HEK293 (cell line): ENCODE measurements at regions not wholly inside any gene's neighbourhood (a gene's known extent, or its start where the extent isn't known, plus 50 kb on each side); places are given as distances from the start of the nearest gene placed in this dataset.

ENCODE experiments used
- CTCF ChIA-PET: fragments of 350-600 bp; formaldehyde crosslinking; extraction: SDS; loops from one replicate; lab custom pipeline; 2021; ENCODE audit warnings: antibody characterized with exemption; lab: Yijun Ruan, JAX
- POLR2A ChIA-PET: fragments of 300-600 bp; formaldehyde crosslinking; extraction: SDS; loops from one replicate; lab custom pipeline; 2020; ENCODE audit warnings: antibody characterized with exemption, inconsistent platforms; lab: Yijun Ruan, JAX
- H3K27ac ChIP-seq: fragments of 200-500 bp; sonication (Bioruptor generic); 2 replicates; pipeline ENCODE4 v1.5.1; 2014; ENCODE audit warnings: low read depth, low read length, control low read depth, inconsistent platforms; ENCODE audit errors: extremely low read depth
- H3K36me3 ChIP-seq, 2 experiments: fragments of 200-500 bp in 1 of 2; sonication (Bioruptor generic) in 1 of 2; 1 replicate in 1 of 2; 2 replicates in 1 of 2; pipeline ENCODE4 v1.5.1; 2014 to 2017; ENCODE audit warnings: inconsistent platforms in 2 of 2, low read length in 2 of 2; ENCODE audit not compliant: control insufficient read depth in 2 of 2, insufficient read depth in 1 of 2
- H3K4me1 ChIP-seq: fragments of 200-500 bp; sonication (Bioruptor generic); 2 replicates; pipeline ENCODE4 v1.5.1; 2014; ENCODE audit warnings: mild to moderate bottlenecking, low read length, inconsistent platforms; ENCODE audit not compliant: control insufficient read depth, insufficient read depth
- H3K4me3 ChIP-seq: 2 replicates; pipeline ENCODE4 v1.5.1; 2011; ENCODE audit warnings: low read depth, mild to moderate bottlenecking, control low read depth, low read length, moderate library complexity
- H3K9me3 ChIP-seq: fragments of 200-500 bp; sonication (Bioruptor generic); 2 replicates; pipeline ENCODE4 v1.5.1; 2014; ENCODE audit warnings: low read depth, low read length, inconsistent platforms; ENCODE audit not compliant: control insufficient read depth, insufficient read depth
- EGR2 ChIP-seq: fragments of 450-650 bp; formaldehyde crosslinking; IDR thresholded peaks from 2 replicates; pipeline ENCODE4 v1.5.1; 2016; ENCODE audit warnings: low read depth, missing biosample characterization, missing genetic modification characterization
- MEIS1 ChIP-seq: sonication (generic); formaldehyde crosslinking; IDR thresholded peaks from 2 replicates; pipeline ENCODE4 v1.8.1; 2022; ENCODE audit warnings: missing genetic modification reagents, mild to moderate bottlenecking, borderline replicate concordance
- OSR2 ChIP-seq: fragments of 450-650 bp; formaldehyde crosslinking; IDR thresholded peaks from 2 replicates; pipeline ENCODE4 v1.5.1; 2016; ENCODE audit warnings: missing biosample characterization, missing genetic modification characterization
- OVOL3 ChIP-seq: fragments of 450-650 bp; formaldehyde crosslinking; IDR thresholded peaks from 2 replicates; pipeline ENCODE4 v1.5.1; 2016; ENCODE audit warnings: missing biosample characterization, missing genetic modification characterization
- WT1 ChIP-seq: fragments of 450-650 bp; formaldehyde crosslinking; IDR thresholded peaks from 2 replicates; pipeline ENCODE4 v1.5.1; 2016; ENCODE audit warnings: missing biosample characterization, missing genetic modification characterization
- ZIC2 ChIP-seq: fragments of 450-650 bp; formaldehyde crosslinking; IDR thresholded peaks from 2 replicates; pipeline ENCODE4 v1.5.1; 2016; ENCODE audit warnings: missing biosample characterization, missing genetic modification characterization
- ZNF140 ChIP-seq: fragments of 450-650 bp; formaldehyde crosslinking; IDR thresholded peaks from 2 replicates; pipeline ENCODE4 v1.5.1; 2016; ENCODE audit warnings: missing biosample characterization, missing genetic modification characterization
- ZNF155 ChIP-seq: fragments of 450-650 bp; formaldehyde crosslinking; IDR thresholded peaks from 2 replicates; pipeline ENCODE4 v1.5.1; 2016; ENCODE audit warnings: missing biosample characterization, missing genetic modification characterization
- ZNF16 ChIP-seq: fragments of 450-650 bp; formaldehyde crosslinking; IDR thresholded peaks from 2 replicates; pipeline ENCODE4 v1.5.1; 2016; ENCODE audit warnings: low read depth, missing biosample characterization, missing genetic modification characterization
- ZNF2 ChIP-seq: fragments of 450-650 bp; formaldehyde crosslinking; IDR thresholded peaks from 2 replicates; pipeline ENCODE4 v1.5.1; 2016; ENCODE audit warnings: missing biosample characterization, missing genetic modification characterization
- ZNF221 ChIP-seq: fragments of 450-650 bp; formaldehyde crosslinking; IDR thresholded peaks from 2 replicates; pipeline ENCODE4 v1.5.1; 2017; ENCODE audit warnings: missing biosample characterization, missing genetic modification characterization, borderline replicate concordance
- ZNF24 ChIP-seq: fragments of 450-650 bp; formaldehyde crosslinking; IDR thresholded peaks from 2 replicates; pipeline ENCODE4 v1.5.1; 2016; ENCODE audit warnings: missing biosample characterization, missing genetic modification characterization
- ZNF266 ChIP-seq: fragments of 450-650 bp; formaldehyde crosslinking; IDR thresholded peaks from 2 replicates; pipeline ENCODE4 v1.5.1; 2016; ENCODE audit warnings: missing biosample characterization, missing genetic modification characterization, low read depth
- ZNF416 ChIP-seq: fragments of 450-650 bp; formaldehyde crosslinking; IDR thresholded peaks from 2 replicates; pipeline ENCODE4 v1.5.1; 2016; ENCODE audit warnings: missing biosample characterization, missing genetic modification characterization
- ZNF48 ChIP-seq: fragments of 450-650 bp; formaldehyde crosslinking; IDR thresholded peaks from 2 replicates; pipeline ENCODE4 v1.5.1; 2016; ENCODE audit warnings: missing biosample characterization, missing genetic modification characterization
- ZNF555 ChIP-seq: fragments of 450-650 bp; formaldehyde crosslinking; conservative IDR thresholded peaks from 2 replicates; pipeline ENCODE4 v1.5.1; 2017; ENCODE audit warnings: missing biosample characterization, mild to moderate bottlenecking, missing genetic modification characterization, inconsistent platforms
- ZNF596 ChIP-seq: fragments of 450-650 bp; IDR thresholded peaks from 2 replicates; pipeline ENCODE4 v1.5.0; 2018; ENCODE audit warnings: missing biosample characterization, mild to moderate bottlenecking, missing genetic modification characterization, moderate library complexity
- ZNF610 ChIP-seq: fragments of 450-650 bp; formaldehyde crosslinking; IDR thresholded peaks from 2 replicates; pipeline ENCODE4 v1.5.1; 2016; ENCODE audit warnings: missing biosample characterization, missing genetic modification characterization, borderline replicate concordance
- ZNF624 ChIP-seq: fragments of 450-650 bp; formaldehyde crosslinking; IDR thresholded peaks from 2 replicates; pipeline ENCODE4 v1.5.1; 2017; ENCODE audit warnings: missing biosample characterization, missing genetic modification characterization
- ZNF707 ChIP-seq: fragments of 450-650 bp; formaldehyde crosslinking; IDR thresholded peaks from 2 replicates; pipeline ENCODE4 v1.5.1; 2016; ENCODE audit warnings: missing biosample characterization, missing genetic modification characterization
- ZSCAN16 ChIP-seq: fragments of 450-650 bp; formaldehyde crosslinking; IDR thresholded peaks from 2 replicates; pipeline ENCODE4 v1.5.1; 2016; ENCODE audit warnings: missing biosample characterization, missing genetic modification characterization
- TF ChIP-seq, protein P1 (sequence below): fragments of 450-650 bp; formaldehyde crosslinking; IDR thresholded peaks from 2 replicates; pipeline ENCODE4 v1.5.1; 2016; ENCODE audit warnings: missing biosample characterization, missing genetic modification characterization
- TF ChIP-seq, protein P2 (sequence below): fragments of 450-650 bp; formaldehyde crosslinking; IDR thresholded peaks from 2 replicates; pipeline ENCODE4 v1.5.1; 2016; ENCODE audit warnings: missing biosample characterization, missing genetic modification characterization, borderline replicate concordance
- TF ChIP-seq, protein P3 (sequence below): fragments of 450-650 bp; formaldehyde crosslinking; conservative IDR thresholded peaks from 2 replicates; pipeline ENCODE4 v1.5.1; 2016; ENCODE audit warnings: low read depth, missing biosample characterization, missing genetic modification characterization
- TF ChIP-seq, protein P4 (sequence below): fragments of 450-650 bp; formaldehyde crosslinking; IDR thresholded peaks from 2 replicates; pipeline ENCODE4 v1.5.1; 2017; ENCODE audit warnings: missing biosample characterization, missing genetic modification characterization

DNA sequence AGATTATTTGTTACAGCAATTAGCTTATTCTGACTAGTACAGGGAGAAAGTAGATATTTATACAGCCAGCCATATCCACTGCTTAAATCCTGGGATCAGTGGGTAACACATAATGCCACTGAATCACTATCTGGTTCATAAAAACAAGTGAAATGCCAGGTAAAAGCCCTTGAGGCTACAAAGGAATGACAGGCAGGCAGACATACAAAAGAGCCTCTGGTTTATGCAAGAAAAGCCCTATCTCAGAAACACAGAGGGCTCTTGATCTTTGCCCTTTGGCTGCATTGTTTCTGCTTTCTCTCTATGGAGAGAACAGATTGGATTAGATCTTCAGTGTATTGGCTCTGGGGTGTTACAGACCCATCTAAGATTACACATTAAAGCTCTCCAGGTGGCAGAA, 115.4 kb upstream of the GADL1 start (continued):
- TF ChIP-seq, protein P1, sequence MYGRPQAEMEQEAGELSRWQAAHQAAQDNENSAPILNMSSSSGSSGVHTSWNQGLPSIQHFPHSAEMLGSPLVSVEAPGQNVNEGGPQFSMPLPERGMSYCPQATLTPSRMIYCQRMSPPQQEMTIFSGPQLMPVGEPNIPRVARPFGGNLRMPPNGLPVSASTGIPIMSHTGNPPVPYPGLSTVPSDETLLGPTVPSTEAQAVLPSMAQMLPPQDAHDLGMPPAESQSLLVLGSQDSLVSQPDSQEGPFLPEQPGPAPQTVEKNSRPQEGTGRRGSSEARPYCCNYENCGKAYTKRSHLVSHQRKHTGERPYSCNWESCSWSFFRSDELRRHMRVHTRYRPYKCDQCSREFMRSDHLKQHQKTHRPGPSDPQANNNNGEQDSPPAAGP (tag by site-specific recombination): no peak

DNA sequence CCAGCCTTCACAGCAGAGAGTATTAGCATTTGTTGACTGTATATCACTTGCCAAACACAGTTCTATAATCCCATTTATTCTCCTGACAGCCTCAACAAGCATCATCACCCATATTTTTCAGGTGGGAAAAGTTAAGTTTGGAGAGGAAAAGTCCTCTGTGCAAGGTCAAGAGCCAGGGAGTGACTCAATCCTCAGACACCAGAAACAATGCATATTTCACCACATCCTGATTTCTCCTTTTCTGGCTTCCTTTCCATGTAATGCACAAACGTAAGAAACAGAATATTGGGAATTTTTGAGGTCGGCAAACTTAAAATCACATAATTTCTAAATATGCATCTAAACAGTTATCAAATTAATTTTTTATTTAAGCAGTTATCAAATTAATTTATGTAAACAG, 116.0 kb upstream of the GADL1 start:
- TF ChIP-seq ZSCAN16 (tag by site-specific recombination): no peak
- TF ChIP-seq, protein P2, sequence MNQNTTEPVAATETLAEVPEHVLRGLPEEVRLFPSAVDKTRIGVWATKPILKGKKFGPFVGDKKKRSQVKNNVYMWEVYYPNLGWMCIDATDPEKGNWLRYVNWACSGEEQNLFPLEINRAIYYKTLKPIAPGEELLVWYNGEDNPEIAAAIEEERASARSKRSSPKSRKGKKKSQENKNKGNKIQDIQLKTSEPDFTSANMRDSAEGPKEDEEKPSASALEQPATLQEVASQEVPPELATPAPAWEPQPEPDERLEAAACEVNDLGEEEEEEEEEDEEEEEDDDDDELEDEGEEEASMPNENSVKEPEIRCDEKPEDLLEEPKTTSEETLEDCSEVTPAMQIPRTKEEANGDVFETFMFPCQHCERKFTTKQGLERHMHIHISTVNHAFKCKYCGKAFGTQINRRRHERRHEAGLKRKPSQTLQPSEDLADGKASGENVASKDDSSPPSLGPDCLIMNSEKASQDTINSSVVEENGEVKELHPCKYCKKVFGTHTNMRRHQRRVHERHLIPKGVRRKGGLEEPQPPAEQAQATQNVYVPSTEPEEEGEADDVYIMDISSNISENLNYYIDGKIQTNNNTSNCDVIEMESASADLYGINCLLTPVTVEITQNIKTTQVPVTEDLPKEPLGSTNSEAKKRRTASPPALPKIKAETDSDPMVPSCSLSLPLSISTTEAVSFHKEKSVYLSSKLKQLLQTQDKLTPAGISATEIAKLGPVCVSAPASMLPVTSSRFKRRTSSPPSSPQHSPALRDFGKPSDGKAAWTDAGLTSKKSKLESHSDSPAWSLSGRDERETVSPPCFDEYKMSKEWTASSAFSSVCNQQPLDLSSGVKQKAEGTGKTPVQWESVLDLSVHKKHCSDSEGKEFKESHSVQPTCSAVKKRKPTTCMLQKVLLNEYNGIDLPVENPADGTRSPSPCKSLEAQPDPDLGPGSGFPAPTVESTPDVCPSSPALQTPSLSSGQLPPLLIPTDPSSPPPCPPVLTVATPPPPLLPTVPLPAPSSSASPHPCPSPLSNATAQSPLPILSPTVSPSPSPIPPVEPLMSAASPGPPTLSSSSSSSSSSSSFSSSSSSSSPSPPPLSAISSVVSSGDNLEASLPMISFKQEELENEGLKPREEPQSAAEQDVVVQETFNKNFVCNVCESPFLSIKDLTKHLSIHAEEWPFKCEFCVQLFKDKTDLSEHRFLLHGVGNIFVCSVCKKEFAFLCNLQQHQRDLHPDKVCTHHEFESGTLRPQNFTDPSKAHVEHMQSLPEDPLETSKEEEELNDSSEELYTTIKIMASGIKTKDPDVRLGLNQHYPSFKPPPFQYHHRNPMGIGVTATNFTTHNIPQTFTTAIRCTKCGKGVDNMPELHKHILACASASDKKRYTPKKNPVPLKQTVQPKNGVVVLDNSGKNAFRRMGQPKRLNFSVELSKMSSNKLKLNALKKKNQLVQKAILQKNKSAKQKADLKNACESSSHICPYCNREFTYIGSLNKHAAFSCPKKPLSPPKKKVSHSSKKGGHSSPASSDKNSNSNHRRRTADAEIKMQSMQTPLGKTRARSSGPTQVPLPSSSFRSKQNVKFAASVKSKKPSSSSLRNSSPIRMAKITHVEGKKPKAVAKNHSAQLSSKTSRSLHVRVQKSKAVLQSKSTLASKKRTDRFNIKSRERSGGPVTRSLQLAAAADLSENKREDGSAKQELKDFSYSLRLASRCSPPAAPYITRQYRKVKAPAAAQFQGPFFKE (tag by site-specific recombination): no peak
- TF ChIP-seq ZIC2: no peak
- no peak for TF ChIP-seq ZNF155 (tag by site-specific recombination)
- no peak for TF ChIP-seq WT1 (tag by site-specific recombination)
- TF ChIP-seq, protein P3, sequence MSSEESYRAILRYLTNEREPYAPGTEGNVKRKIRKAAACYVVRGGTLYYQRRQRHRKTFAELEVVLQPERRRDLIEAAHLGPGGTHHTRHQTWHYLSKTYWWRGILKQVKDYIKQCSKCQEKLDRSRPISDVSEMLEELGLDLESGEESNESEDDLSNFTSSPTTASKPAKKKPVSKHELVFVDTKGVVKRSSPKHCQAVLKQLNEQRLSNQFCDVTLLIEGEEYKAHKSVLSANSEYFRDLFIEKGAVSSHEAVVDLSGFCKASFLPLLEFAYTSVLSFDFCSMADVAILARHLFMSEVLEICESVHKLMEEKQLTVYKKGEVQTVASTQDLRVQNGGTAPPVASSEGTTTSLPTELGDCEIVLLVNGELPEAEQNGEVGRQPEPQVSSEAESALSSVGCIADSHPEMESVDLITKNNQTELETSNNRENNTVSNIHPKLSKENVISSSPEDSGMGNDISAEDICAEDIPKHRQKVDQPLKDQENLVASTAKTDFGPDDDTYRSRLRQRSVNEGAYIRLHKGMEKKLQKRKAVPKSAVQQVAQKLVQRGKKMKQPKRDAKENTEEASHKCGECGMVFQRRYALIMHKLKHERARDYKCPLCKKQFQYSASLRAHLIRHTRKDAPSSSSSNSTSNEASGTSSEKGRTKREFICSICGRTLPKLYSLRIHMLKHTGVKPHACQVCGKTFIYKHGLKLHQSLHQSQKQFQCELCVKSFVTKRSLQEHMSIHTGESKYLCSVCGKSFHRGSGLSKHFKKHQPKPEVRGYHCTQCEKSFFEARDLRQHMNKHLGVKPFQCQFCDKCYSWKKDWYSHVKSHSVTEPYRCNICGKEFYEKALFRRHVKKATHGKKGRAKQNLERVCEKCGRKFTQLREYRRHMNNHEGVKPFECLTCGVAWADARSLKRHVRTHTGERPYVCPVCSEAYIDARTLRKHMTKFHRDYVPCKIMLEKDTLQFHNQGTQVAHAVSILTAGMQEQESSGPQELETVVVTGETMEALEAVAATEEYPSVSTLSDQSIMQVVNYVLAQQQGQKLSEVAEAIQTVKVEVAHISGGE (tag by site-specific recombination): no peak
- TF ChIP-seq MEIS1 (CRISPR knock-in tag): no peak
- no peak for TF ChIP-seq ZNF555
- no peak for TF ChIP-seq ZNF596
- no peak for TF ChIP-seq ZNF48 (tag by site-specific recombination)
- TF ChIP-seq ZNF24 (tag by site-specific recombination): no peak
- no peak overlapping the region for H3K27ac ChIP-seq
- ChIA-PET POLR2A (no interaction called here), CTCF (interaction anchor here (1.1 kb wide), 2 partner anchors 28 to 230 kb away, joined by 3 to 4 read pairs; no protein-coding TSS in a partner anchor)
- H3K36me3 ChIP-seq: no peaks in the 10 kb centered on the region
- no peak overlapping the region for H3K4me3 ChIP-seq
- H3K9me3 ChIP-seq: no peaks in the 10 kb centered on the region
- H3K4me1 ChIP-seq: no peaks in the 10 kb centered on the region

DNA sequence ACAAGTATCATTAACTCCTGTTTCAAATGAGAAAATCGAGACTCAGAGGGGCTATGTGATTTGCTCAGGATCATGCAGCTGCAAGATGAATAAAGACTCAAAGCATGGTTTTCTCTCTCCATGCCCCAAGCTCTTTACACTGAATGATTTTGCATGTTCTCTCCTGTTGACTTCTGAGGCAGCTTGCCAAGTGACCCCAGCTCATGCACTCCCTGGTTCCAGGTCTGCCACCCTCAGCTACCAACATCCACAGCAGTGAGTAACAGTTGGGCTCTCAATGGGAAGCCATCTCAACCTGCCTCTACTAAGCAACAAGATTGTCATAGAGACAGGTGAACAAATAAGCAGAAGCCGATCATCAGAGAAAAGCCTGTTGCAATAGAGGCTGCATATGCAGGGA, 116.9 kb upstream of the GADL1 start:
- TF ChIP-seq OVOL3 (tag by site-specific recombination): no peak
- no peak for TF ChIP-seq ZNF16 (tag by site-specific recombination)
- TF ChIP-seq ZNF266 (tag by site-specific recombination): no peak
- TF ChIP-seq EGR2 (tag by site-specific recombination): no peak
- no peak for TF ChIP-seq OSR2 (tag by site-specific recombination)
- no peak for TF ChIP-seq ZNF221 (tag by site-specific recombination)
- no peak for TF ChIP-seq ZNF2 (tag by site-specific recombination)
- TF ChIP-seq, protein P4, sequence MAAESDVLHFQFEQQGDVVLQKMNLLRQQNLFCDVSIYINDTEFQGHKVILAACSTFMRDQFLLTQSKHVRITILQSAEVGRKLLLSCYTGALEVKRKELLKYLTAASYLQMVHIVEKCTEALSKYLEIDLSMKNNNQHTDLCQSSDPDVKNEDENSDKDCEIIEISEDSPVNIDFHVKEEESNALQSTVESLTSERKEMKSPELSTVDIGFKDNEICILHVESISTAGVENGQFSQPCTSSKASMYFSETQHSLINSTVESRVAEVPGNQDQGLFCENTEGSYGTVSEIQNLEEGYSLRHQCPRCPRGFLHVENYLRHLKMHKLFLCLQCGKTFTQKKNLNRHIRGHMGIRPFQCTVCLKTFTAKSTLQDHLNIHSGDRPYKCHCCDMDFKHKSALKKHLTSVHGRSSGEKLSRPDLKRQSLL (tag by site-specific recombination): no peak
- TF ChIP-seq ZNF610 (tag by site-specific recombination): no peak
- no peak for TF ChIP-seq ZNF707 (tag by site-specific recombination)
- no peak for TF ChIP-seq ZNF624 (tag by site-specific recombination)
- no peak for TF ChIP-seq ZNF140 (tag by site-specific recombination)
- no peak for TF ChIP-seq ZNF416 (tag by site-specific recombination)
- no peaks in the 10 kb centered on the region for H3K4me1 ChIP-seq
- no peaks in the 10 kb centered on the region for H3K9me3 ChIP-seq
- POLR2A ChIA-PET: no interaction called here
- no peaks in the 10 kb centered on the region for H3K36me3 ChIP-seq
- no peak overlapping the region for H3K4me3 ChIP-seq
- CTCF ChIA-PET: interaction anchor here (0.6 kb wide), 1 partner anchor 558 kb away, joined by 4 read pairs; no protein-coding TSS in a partner anchor
- no peak overlapping the region for H3K27ac ChIP-seq
